ENCODE measurements at regions not wholly inside any gene's neighbourhood (a gene's known extent, or its start where the extent isn't known, plus 50 kb on each side); places are given as distances from the start of the nearest gene placed in this dataset.

GRCh38 chr18:1983746-1984515 lies 587.4 kb downstream of the METTL4 start:
- DNase-seq: no peak

- DNase-seq: no peak
Measured at GRCh38 chr18:1993866-1994265, 577.4 kb downstream of the METTL4 start.

GRCh38 chr18:1994471-1994870 lies 576.8 kb downstream of the METTL4 start:
- DNase-seq: no peak

- no peak for DNase-seq
Measured at GRCh38 chr18:1995041-1995612, 576.2 kb downstream of the METTL4 start.

- DNase-seq: no peak
Measured at GRCh38 chr18:1998121-1998520, 573.2 kb downstream of the METTL4 start.

GRCh38 chr18:1999387-1999786 lies 571.9 kb downstream of the METTL4 start:
- no peak for DNase-seq

GRCh38 chr18:2002151-2002550 lies 569.2 kb downstream of the METTL4 start:
- DNase-seq: no peak

GRCh38 chr18:2002604-2003003 lies 568.7 kb downstream of the METTL4 start:
- no peak for DNase-seq

GRCh38 chr18:2009942-2010697 lies 561.2 kb downstream of the METTL4 start:
- DNase-seq: no peak

- no peak for DNase-seq
Measured at GRCh38 chr18:2027016-2027415, 544.3 kb downstream of the METTL4 start.

- DNase-seq: no peak
Measured at GRCh38 chr18:2027756-2028155, 543.5 kb downstream of the METTL4 start.

- no peak for DNase-seq
Measured at GRCh38 chr18:2028986-2029385, 542.3 kb downstream of the METTL4 start.

- no peak for DNase-seq
Measured at GRCh38 chr18:2030647-2031046, 540.7 kb downstream of the METTL4 start.

GRCh38 chr18:2032036-2032435 lies 539.3 kb downstream of the METTL4 start:
- no peak for DNase-seq

GRCh38 chr18:2035056-2035455 lies 536.2 kb downstream of the METTL4 start:
- no peak for DNase-seq

GRCh38 chr18:2036086-2036485 lies 535.2 kb downstream of the METTL4 start:
- no peak for DNase-seq

GRCh38 chr18:2040279-2040678 lies 531.0 kb downstream of the METTL4 start:
- no peak for DNase-seq

GRCh38 chr18:2049986-2050385 lies 521.3 kb downstream of the METTL4 start:
- no peak for DNase-seq

- DNase-seq: no peak
Measured at GRCh38 chr18:2050702-2051201, 520.6 kb downstream of the METTL4 start.

GRCh38 chr18:2053490-2054089 lies 517.7 kb downstream of the METTL4 start:
- no peak for DNase-seq

GRCh38 chr18:2059336-2059735 lies 512.0 kb downstream of the METTL4 start:
- DNase-seq: no peak

- no peak for DNase-seq
Measured at GRCh38 chr18:2060086-2060485, 511.2 kb downstream of the METTL4 start.

- no peak for DNase-seq
Measured at GRCh38 chr18:2070631-2071030, 500.7 kb downstream of the METTL4 start.

Data from femur (tissue), 1 donor.